HUES6 (cell line): ENCODE measurements at regions not wholly inside any gene's neighbourhood (a gene's known extent, or its start where the extent isn't known, plus 50 kb on each side); places are given as distances from the start of the nearest gene placed in this dataset.

Source experiments
- H3K27ac ChIP-seq: 2 replicates; pipeline ENCODE4 v1.7.0; 2013; ENCODE audit warnings: low read depth, mild to moderate bottlenecking, low read length, inconsistent platforms
- H3K27me3 ChIP-seq: 2 replicates; pipeline ENCODE4 v1.6.1; 2013; ENCODE audit warnings: low read length; ENCODE audit not compliant: control insufficient read depth, insufficient read depth
- H3K36me3 ChIP-seq: 2 replicates; pipeline ENCODE4 v1.6.1; 2013; ENCODE audit warnings: low read length; ENCODE audit not compliant: control insufficient read depth, insufficient read depth
- H3K4me1 ChIP-seq: 2 replicates; pipeline ENCODE4 v1.6.1; 2013; ENCODE audit warnings: low read length; ENCODE audit not compliant: control insufficient read depth, insufficient read depth
- H3K4me3 ChIP-seq: 2 replicates; pipeline ENCODE4 v1.5.1; 2013; ENCODE audit warnings: low read depth, low read length
- H3K9ac ChIP-seq: one replicate; pipeline ENCODE4 v1.6.1; 2013; ENCODE audit warnings: mild to moderate bottlenecking, low read length
- H3K9me3 ChIP-seq: 2 replicates; pipeline ENCODE4 v1.6.1; 2013; ENCODE audit warnings: low read depth, low read length; ENCODE audit not compliant: control insufficient read depth, insufficient read depth

DNA sequence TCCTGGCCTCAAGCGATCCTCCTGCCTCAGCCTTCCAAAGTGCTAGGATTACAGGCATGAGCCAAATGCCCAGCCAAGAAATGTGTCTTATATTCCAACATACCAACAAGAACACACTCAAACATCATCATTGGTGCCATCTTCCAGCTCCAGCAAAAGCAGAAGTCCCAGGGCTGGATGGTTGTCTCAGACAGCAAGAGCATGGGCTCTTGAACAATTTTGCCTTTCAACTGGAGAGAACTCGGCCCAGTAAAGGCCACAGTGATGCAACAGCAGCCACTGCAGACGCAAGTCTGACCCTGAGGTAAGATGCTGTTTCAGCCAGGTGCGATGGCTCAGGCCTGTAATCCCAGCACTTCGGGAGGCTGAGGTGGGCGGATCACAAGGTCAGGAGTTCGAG lies 52.8 kb upstream of the NFE2L3 start:
- no peaks in the 10 kb centered on the region for H3K27me3 ChIP-seq
- H3K4me3 ChIP-seq = no peak overlapping the region
- no peaks in the 10 kb centered on the region for H3K9me3 ChIP-seq
- H3K4me1 ChIP-seq = peaks cover 16% of the 10 kb centered on the region
- H3K36me3 ChIP-seq = no peaks in the 10 kb centered on the region
- H3K27ac ChIP-seq = no peak overlapping the region
- H3K9ac ChIP-seq = no peak overlapping the region

DNA sequence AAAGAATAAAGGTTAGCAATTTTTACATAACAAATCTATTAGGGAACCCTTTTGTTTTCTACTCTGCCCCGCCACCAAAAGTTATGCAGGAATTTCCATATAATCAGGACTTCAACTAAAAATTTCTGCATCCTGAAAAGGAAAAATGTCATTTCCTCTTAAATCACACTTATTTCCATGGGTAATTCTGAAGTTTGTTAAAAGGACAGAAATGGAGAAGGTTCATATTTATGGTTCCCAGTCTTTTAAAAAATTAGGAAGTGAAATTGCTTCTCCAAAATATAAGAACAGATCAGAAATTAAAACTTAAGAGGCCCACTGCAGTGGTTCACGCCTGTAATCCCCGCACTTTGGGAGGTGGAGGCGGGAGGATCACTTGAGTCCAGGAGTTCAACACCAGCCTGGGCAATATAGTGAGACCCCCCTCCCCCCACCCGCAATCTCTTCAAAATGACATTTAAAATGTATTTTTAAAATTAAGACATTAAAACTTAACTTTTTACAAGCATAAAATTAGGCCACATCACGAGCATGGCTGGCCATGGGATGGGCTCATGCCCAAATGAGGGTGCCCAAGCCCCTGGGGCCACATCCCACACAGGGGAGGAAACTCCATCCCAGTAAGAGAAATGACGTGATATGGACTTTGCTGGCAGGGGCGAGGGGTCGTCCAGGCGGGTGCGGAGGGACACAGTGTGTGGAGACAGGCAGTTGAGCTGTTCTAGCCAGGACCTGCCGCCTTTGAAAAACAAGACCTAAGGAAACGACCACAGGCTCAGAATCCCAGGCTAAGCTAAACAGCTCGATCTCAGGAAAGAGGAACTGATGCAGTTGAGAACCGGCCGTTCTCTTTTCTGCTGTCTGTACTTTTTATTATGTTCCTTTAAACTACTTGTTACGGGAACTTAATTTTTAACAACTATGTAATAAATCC lies 51.3 kb upstream of the NFE2L3 start:
- H3K27ac ChIP-seq = no peak overlapping the region
- no peaks in the 10 kb centered on the region for H3K9me3 ChIP-seq
- H3K27me3 ChIP-seq = no peaks in the 10 kb centered on the region
- peaks cover 16% of the 10 kb centered on the region for H3K4me1 ChIP-seq
- H3K36me3 ChIP-seq = no peaks in the 10 kb centered on the region
- H3K4me3 ChIP-seq = no peak overlapping the region
- H3K9ac ChIP-seq = peak overlapping the region; percentile 4

DNA sequence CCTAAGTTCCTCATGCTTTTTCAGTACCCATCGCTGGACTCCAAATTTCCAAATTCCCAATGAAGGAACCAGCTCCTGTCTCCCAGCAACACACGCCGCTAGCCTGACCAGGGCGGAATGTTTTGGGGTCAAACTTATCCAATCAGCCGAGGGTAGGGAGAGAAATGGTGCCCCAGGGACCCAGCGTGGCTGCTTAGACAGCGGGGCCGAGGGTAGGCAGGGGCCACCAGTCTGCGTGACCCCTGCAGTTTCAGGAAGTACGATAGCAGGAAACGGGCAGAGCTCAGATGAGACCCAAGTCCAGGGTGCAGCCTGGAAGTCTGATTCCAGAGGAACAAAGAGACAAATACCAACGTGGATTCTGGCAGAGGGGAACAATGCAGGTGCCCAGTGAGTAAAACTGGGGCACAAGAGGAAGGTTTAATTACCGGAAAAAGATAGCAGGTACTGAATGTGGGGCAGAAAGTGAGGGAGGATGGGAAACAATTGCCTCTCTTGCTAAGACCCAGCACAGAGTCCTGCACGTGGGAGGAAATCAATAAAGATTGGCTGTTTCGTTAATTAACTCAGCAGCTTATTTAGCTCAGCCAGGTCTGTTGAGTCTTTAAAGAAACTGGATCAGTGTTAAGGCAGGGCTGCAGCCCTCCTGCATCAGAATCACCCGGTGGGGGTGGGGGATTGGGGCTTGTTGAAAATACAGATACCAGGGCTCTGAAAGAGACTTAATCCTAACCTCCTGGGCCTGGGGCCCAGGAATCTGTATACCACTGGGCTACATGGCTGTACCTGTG lies 50.4 kb upstream of the NFE2L3 start:
- H3K27me3 ChIP-seq = no peaks in the 10 kb centered on the region
- H3K9me3 ChIP-seq = no peaks in the 10 kb centered on the region
- H3K4me3 ChIP-seq = no peak overlapping the region
- peak overlapping the region; percentile 32; the same call in 1 of the 2 replicates for H3K27ac ChIP-seq
- no peaks in the 10 kb centered on the region for H3K36me3 ChIP-seq
- peak overlapping the region; percentile 4 for H3K9ac ChIP-seq
- H3K4me1 ChIP-seq = peaks cover 16% of the 10 kb centered on the region

DNA sequence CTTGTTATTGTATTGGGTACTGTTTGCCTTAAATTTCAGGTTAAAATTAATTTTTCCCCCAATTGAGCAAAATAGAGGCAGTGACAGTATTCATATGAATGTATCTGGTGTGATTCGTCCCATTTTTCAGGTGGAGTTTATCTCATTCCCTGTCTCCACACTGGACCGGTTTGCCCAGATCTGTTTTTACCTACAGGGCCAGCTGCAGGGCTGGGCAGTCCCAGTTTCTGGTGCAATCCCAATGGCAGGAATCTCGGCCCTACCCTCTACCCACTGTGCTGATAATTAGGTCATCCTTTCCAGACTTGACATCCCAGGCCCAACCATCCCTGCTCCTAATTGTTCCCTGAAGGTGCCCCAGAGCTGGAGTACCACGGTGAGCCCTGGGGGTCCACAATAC lies 49.8 kb upstream of the NFE2L3 start:
- Histone ChIP-seq H3K4me1 (peaks cover 16% of the 10 kb centered on the region), H3K9ac (no peak overlapping the region), H3K27me3 (no peaks in the 10 kb centered on the region), H3K9me3 (no peaks in the 10 kb centered on the region), H3K27ac (no peak overlapping the region), H3K4me3 (no peak overlapping the region), H3K36me3 (no peaks in the 10 kb centered on the region)
